HEK293T (cell line): ENCODE measurements at regions not wholly inside any gene's neighbourhood (a gene's known extent, or its start where the extent isn't known, plus 50 kb on each side); places are given as distances from the start of the nearest gene placed in this dataset.

Experiments
- BHLHE40 ChIP-seq: fragments of 450-650 bp; IDR thresholded peaks from 2 replicates; pipeline ENCODE4 v1.6.1; 2016; ENCODE audit warnings: mild to moderate bottlenecking, moderate library complexity, borderline replicate concordance
- CTBP1 ChIP-seq: fragments of 450-650 bp; IDR thresholded peaks from 2 replicates; pipeline ENCODE4 v1.6.1; 2016; ENCODE audit warnings: borderline replicate concordance
- ELF4 ChIP-seq: fragments of 450-650 bp; IDR thresholded peaks from 2 replicates; pipeline ENCODE4 v1.6.1; 2017; ENCODE audit warnings: antibody characterized with exemption
- FOXK2 ChIP-seq: fragments of 450-650 bp; IDR thresholded peaks from 2 replicates; pipeline ENCODE4 v1.6.1; 2016; ENCODE audit warnings: mild to moderate bottlenecking
- FOXM1 ChIP-seq: fragments of 450-650 bp; IDR thresholded peaks from 2 replicates; pipeline ENCODE4 v1.6.1; 2017; ENCODE audit warnings: mild to moderate bottlenecking, borderline replicate concordance
- L3MBTL2 ChIP-seq: fragments of 450-650 bp; conservative IDR thresholded peaks from 2 replicates; pipeline ENCODE4 v1.6.1; 2016; ENCODE audit warnings: mild to moderate bottlenecking
- NFRKB ChIP-seq: fragments of 450-650 bp; IDR thresholded peaks from 2 replicates; pipeline ENCODE4 v1.6.1; 2016; ENCODE audit warnings: mild to moderate bottlenecking, moderate library complexity
- SP1 ChIP-seq: fragments of 450-650 bp; IDR thresholded peaks from 2 replicates; pipeline ENCODE4 v1.6.1; 2017
- TARDBP ChIP-seq: fragments of 450-650 bp; IDR thresholded peaks from 2 replicates; pipeline ENCODE4 v1.6.1; 2016

DNA sequence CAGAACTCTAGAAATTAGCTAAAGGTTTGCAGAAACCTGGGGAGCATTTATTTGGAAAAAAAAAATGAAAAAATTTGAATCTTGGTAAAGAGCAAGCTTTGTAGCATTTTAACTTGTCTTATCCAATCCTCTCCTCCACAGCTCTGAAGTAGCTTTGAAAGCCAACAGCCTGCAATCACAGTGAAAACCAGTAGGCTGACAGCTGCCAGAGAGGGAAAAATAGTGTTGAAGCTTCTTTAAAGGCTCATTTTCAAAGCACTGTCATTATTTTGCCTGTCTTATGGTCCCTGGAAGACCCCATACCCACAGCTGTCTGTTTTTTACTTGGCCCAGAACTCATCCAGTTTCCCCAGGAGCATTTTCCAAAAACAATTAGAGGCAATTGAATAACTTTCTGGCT is 230.8 kb upstream of the EDNRA start:
- TF ChIP-seq BHLHE40 (no peak), FOXM1 (no peak), TARDBP (no peak), CTBP1 (no peak), SP1 (no peak), FOXK2 (no peak), NFRKB (no peak), ELF4 (no peak), L3MBTL2 (no peak)
